ENCODE measurements at regions not wholly inside any gene's neighbourhood (a gene's known extent, or its start where the extent isn't known, plus 50 kb on each side); places are given as distances from the start of the nearest gene placed in this dataset.
A peak's percentile ranks its signal among the peaks of the same experiment; 100 is the strongest.

GRCh38 chr21:16061194-16061593 lies 331.4 kb downstream of the USP25 start:
- H3K4me3 ChIP-seq (replicated peaks; ENCODE audit: low read depth, low read length), result no peak overlapping the region
- DNase-seq (ENCODE audit: low read depth), result no peak
- no peak for TF ChIP-seq CTCF (IDR thresholded peaks at IDR 0.05; ENCODE audit: low read length, missing control alignments)

GRCh38 chr21:16069178-16070112 lies 339.7 kb downstream of the USP25 start:
- no peak for TF ChIP-seq CTCF (IDR thresholded peaks at IDR 0.05; ENCODE audit: low read length, missing control alignments)
- no peak for DNase-seq (ENCODE audit: low read depth)
- H3K4me3 ChIP-seq (replicated peaks; ENCODE audit: low read depth, low read length), result no peak overlapping the region

GRCh38 chr21:16070207-16070651 lies 340.4 kb downstream of the USP25 start:
- no peak overlapping the region for H3K4me3 ChIP-seq (replicated peaks; ENCODE audit: low read depth, low read length)
- TF ChIP-seq CTCF (IDR thresholded peaks at IDR 0.05; ENCODE audit: low read length, missing control alignments), result no peak
- no peak for DNase-seq (ENCODE audit: low read depth)

- peak overlapping the region; percentile 16 for H3K4me3 ChIP-seq (replicated peaks; ENCODE audit: low read depth, low read length)
- peak; percentile 21 for DNase-seq (ENCODE audit: low read depth)
- TF ChIP-seq CTCF (IDR thresholded peaks at IDR 0.05; ENCODE audit: low read length, missing control alignments), result no peak
Observed at GRCh38 chr21:16071092-16071491, 341.3 kb downstream of the USP25 start.

GRCh38 chr21:16071761-16072160 lies 342.0 kb downstream of the USP25 start:
- no peak for DNase-seq (ENCODE audit: low read depth)
- TF ChIP-seq CTCF (IDR thresholded peaks at IDR 0.05; ENCODE audit: low read length, missing control alignments), result no peak

GRCh38 chr21:16072221-16072620 lies 342.4 kb downstream of the USP25 start:
- no peak for TF ChIP-seq CTCF (IDR thresholded peaks at IDR 0.05; ENCODE audit: low read length, missing control alignments)
- H3K4me3 ChIP-seq (replicated peaks; ENCODE audit: low read depth, low read length), result no peak overlapping the region
- DNase-seq (ENCODE audit: low read depth), result no peak

More at GRCh38 chr21:16071761-16072160, 342.0 kb downstream of the USP25 start:
- no peak overlapping the region for H3K4me3 ChIP-seq (replicated peaks; ENCODE audit: low read depth, low read length)

Data from fibroblast of pulmonary artery (primary cell).